Left lung (tissue), 4 donors: ENCODE measurements at regions not wholly inside any gene's neighbourhood (a gene's known extent, or its start where the extent isn't known, plus 50 kb on each side); places are given as distances from the start of the nearest gene placed in this dataset.

Source experiments
- ATAC-seq: fragments of 200-7000 bp; cut with Tn5 transposase; one replicate; pipeline ENCODE4 v1.9.1; 2020; ENCODE audit warnings: moderate library complexity
- DNase-seq, 4 donors: peaks; one replicate each; pipeline ENCODE4 v3.0.0-alpha.2; 2013 to 2020
- H3K27ac ChIP-seq, 2 donors: fragments of 200-600 bp; sonication (generic) in 1 of 2; one replicate each; pipeline versions ENCODE4 v1.5.0 to v1.8.0; 2020 to 2021
- H3K27me3 ChIP-seq, 2 donors: fragments of 200-600 bp; sonication (generic) in 1 of 2; one replicate each; pipeline versions ENCODE4 v1.5.0 to v1.8.0; 2020 to 2021
- H3K36me3 ChIP-seq, 2 donors: fragments of 200-600 bp; sonication (generic) in 1 of 2; one replicate each; pipeline versions ENCODE4 v1.5.0 to v1.8.0; 2020 to 2021
- H3K4me1 ChIP-seq, 2 donors: fragments of 200-600 bp; one replicate each; pipeline ENCODE4 v1.8.0; 2021
- H3K4me3 ChIP-seq, 2 donors: fragments of 200-600 bp; sonication (generic) in 1 of 2; one replicate each; pipeline versions ENCODE4 v1.5.0 to v1.8.0; 2020 to 2021; ENCODE audit warnings: mild to moderate bottlenecking in 1 of 2
- H3K9me3 ChIP-seq, 2 donors: fragments of 200-600 bp; sonication (generic) in 1 of 2; one replicate each; pipeline versions ENCODE4 v1.5.0 to v1.8.0; 2020 to 2021
- CTCF ChIP-seq, 2 donors: fragments of 200-600 bp; sonication (generic) in 1 of 2; IDR thresholded peaks; one replicate each; pipeline versions ENCODE4 v1.5.0 to v1.8.0; 2021; ENCODE audit warnings: antibody characterized with exemption in 2 of 2
- intact Hi-C, 2 donors: fragments of 100-400 bp; cut with DNase I; formaldehyde crosslinking; loops; one replicate each; pipeline versions ENCODE4 v1.11.2 to v1.14.2; 2022
- donor health status: DM: no; HTN: yes; CAD: no.
- donor health status: DM: no; HTN: no; CAD: no.

- no peaks in the 10 kb centered on the region for H3K9me3 ChIP-seq
- no peak overlapping the region for H3K27ac ChIP-seq
- intact Hi-C loops: no loop called here
Measured at GRCh38 chrX:23483396-23483795, 148.7 kb downstream of the PTCHD1 start.

GRCh38 chrX:23493941-23494374, 159.3 kb downstream of the PTCHD1 start:
- Histone ChIP-seq H3K36me3 (no peaks in the 10 kb centered on the region), H3K4me3 (no peak overlapping the region), H3K4me1 (no peaks in the 10 kb centered on the region), H3K9me3 (peaks cover 0 to 3% of the 10 kb centered on the region in 2 donors), H3K27me3 (no peaks in the 10 kb centered on the region), H3K27ac (no peak overlapping the region)
- no peak for TF ChIP-seq CTCF (IDR thresholded peaks at IDR 0.05)
- ATAC-seq (no peak), DNase-seq (no peak)
- intact Hi-C loops: no loop called here

More at GRCh38 chrX:23483396-23483795, 148.7 kb downstream of the PTCHD1 start:
- no peaks in the 10 kb centered on the region for H3K36me3 ChIP-seq
- no peak for TF ChIP-seq CTCF (IDR thresholded peaks at IDR 0.05)
- H3K4me1 ChIP-seq: no peaks in the 10 kb centered on the region
- ATAC-seq: no peak
- H3K4me3 ChIP-seq: no peak overlapping the region
- DNase-seq: no peak
- no peaks in the 10 kb centered on the region for H3K27me3 ChIP-seq

- Histone ChIP-seq H3K27ac (no peak overlapping the region), H3K27me3 (no peaks in the 10 kb centered on the region), H3K9me3 (peaks cover 0 to 3% of the 10 kb centered on the region in 2 donors), H3K36me3 (no peaks in the 10 kb centered on the region), H3K4me3 (no peak overlapping the region), H3K4me1 (no peaks in the 10 kb centered on the region)
- TF ChIP-seq CTCF (IDR thresholded peaks at IDR 0.05): no peak
- DNase-seq: no peak
- intact Hi-C loops: no loop called here
- ATAC-seq: no peak
Measured at GRCh38 chrX:23494741-23495140, 160.1 kb downstream of the PTCHD1 start.

- no peak for TF ChIP-seq CTCF (IDR thresholded peaks at IDR 0.05)
- Histone ChIP-seq H3K27me3 (no peaks in the 10 kb centered on the region), H3K36me3 (no peaks in the 10 kb centered on the region), H3K27ac (no peak overlapping the region), H3K9me3 (no peaks in the 10 kb centered on the region), H3K4me3 (no peak overlapping the region), H3K4me1 (no peaks in the 10 kb centered on the region)
- ATAC-seq (no peak), DNase-seq (no peak)
- intact Hi-C loops: no loop called here
Measured at GRCh38 chrX:23497919-23498318, 163.3 kb downstream of the PTCHD1 start.

GRCh38 chrX:23501974-23502373, 165.3 kb upstream of the PRDX4 start:
- Histone ChIP-seq H3K36me3 (no peaks in the 10 kb centered on the region), H3K4me1 (no peaks in the 10 kb centered on the region), H3K27me3 (no peaks in the 10 kb centered on the region), H3K9me3 (no peaks in the 10 kb centered on the region), H3K4me3 (no peak overlapping the region), H3K27ac (no peak overlapping the region)
- TF ChIP-seq CTCF (IDR thresholded peaks at IDR 0.05): no peak
- ATAC-seq (peak; percentile 74), DNase-seq (no peak)
- intact Hi-C loops: no loop called here
